ENCODE measurements at regions not wholly inside any gene's neighbourhood (a gene's known extent, or its start where the extent isn't known, plus 50 kb on each side); places are given as distances from the start of the nearest gene placed in this dataset.

- no peaks in the 10 kb centered on the region for H3K4me1 ChIP-seq (replicated peaks in 1 of 4; ENCODE audit: control insufficient read depth in 3 of 4, insufficient read depth in 4 of 4, low read length in 3 of 4)
- no peak overlapping the region for H4K91ac ChIP-seq (replicated peaks; ENCODE audit: insufficient read length, low read length)
- CTCF ChIA-PET (ENCODE audit: partially characterized antibody): interaction anchor here (0.7 kb wide), 1 partner anchor 1541 kb away, joined by 3 read pairs; no protein-coding TSS in a partner anchor
- H3K79me1 ChIP-seq (ENCODE audit: low read depth, low read length): no peaks in the 10 kb centered on the region
- POLR2A ChIA-PET (ENCODE audit: partially characterized antibody): no interaction called here
- no peaks in the 10 kb centered on the region for H3K79me2 ChIP-seq (ENCODE audit: control insufficient read depth in 1 of 2, insufficient read depth in 2 of 2, low read length in 2 of 2)
- H2AFZ ChIP-seq (ENCODE audit: low read length): no peak overlapping the region
- no peak overlapping the region for H2BK12ac ChIP-seq (ENCODE audit: low read depth, low read length)
- no peak overlapping the region for H3K4me3 ChIP-seq (ENCODE audit: extremely low read depth in 1 of 4, insufficient read depth in 2 of 4, low read depth in 3 of 4, low read length in 4 of 4)
- H3K9me3 ChIP-seq (ENCODE audit: insufficient read depth in 2 of 2, low read depth in 1 of 2, low read length in 1 of 2): no peaks in the 10 kb centered on the region
- H3K36me3 ChIP-seq (ENCODE audit: control insufficient read depth in 2 of 4, insufficient read depth in 4 of 4, low read length in 3 of 4): no peaks in the 10 kb centered on the region
- no peak overlapping the region for H3K14ac ChIP-seq (ENCODE audit: insufficient read length)
- TF ChIP-seq E2F6 (IDR thresholded peaks at IDR 0.05) (no peak), TEAD4 (IDR thresholded peaks at IDR 0.05; ENCODE audit: low read depth, low read length) (no peak), ZNF274 (IDR thresholded peaks at IDR 0.05; ENCODE audit: borderline replicate concordance, extremely low read depth, low read length) (no peak), NRF1 (IDR thresholded peaks at IDR 0.05; ENCODE audit: low read depth, low read length) (no peak)
- no peak overlapping the region for H2BK15ac ChIP-seq (ENCODE audit: low read length)
- WGBS, 2 experiments (ENCODE audit: extremely low coverage in 1 of 2, insufficient coverage in 1 of 2, insufficient read length in 1 of 2, insufficient replicate concordance in 2 of 2, low coverage in 1 of 2, low lambda C conversion rate in 2 of 2, missing lambda C conversion rate in 1 of 2): 88% methylated on average over 1 of the region's 1 CpG; no CpG with 5 or more reads in 1 of the 2 experiments
- no peak for DNase-seq (ENCODE audit: low read depth in 1 of 2, low spot score in 2 of 2)
- H4K20me1 ChIP-seq (replicated peaks in 1 of 2; ENCODE audit: control insufficient read depth in 1 of 2, insufficient read depth in 2 of 2, low read length in 2 of 2): no peaks in the 10 kb centered on the region
- no peak overlapping the region for H4K8ac ChIP-seq (ENCODE audit: extremely low read depth, insufficient read depth, low read length)
- no peak overlapping the region for H2AK5ac ChIP-seq (ENCODE audit: low read depth, low read length)
- H3K27ac ChIP-seq (ENCODE audit: low read depth, low read length): no peak overlapping the region
- FAIRE-seq: no peak
- H4K5ac ChIP-seq (ENCODE audit: insufficient read length, low read depth, low read length): no peak overlapping the region
- no peak overlapping the region for H3K56ac ChIP-seq (replicated peaks; ENCODE audit: insufficient read length, low read depth, low read length)
- H3K27me3 ChIP-seq (replicated peaks in 1 of 4; ENCODE audit: control insufficient read depth in 3 of 4, extremely low read depth in 1 of 4, insufficient read depth in 3 of 4, low read length in 3 of 4): no peaks in the 10 kb centered on the region
- H2BK120ac ChIP-seq (replicated peaks; ENCODE audit: low read depth, low read length): no peak overlapping the region
- no peak overlapping the region for H2BK5ac ChIP-seq (ENCODE audit: low read depth, low read length)
- H3K9ac ChIP-seq (replicated peaks in 1 of 4; ENCODE audit: extremely low read depth in 1 of 4, low read depth in 3 of 4, low read length in 3 of 4): peak overlapping the region in 1 of 4 experiments; percentile 34; a peak in 1 of 7 replicates
- no peaks in the 10 kb centered on the region for H3K23me2 ChIP-seq (ENCODE audit: low read depth, low read length)
- no peak overlapping the region for H3K4me2 ChIP-seq (ENCODE audit: insufficient read depth in 1 of 2, low read depth in 2 of 2, low read length in 2 of 2)
- H2BK20ac ChIP-seq (ENCODE audit: low read length): no peak overlapping the region
- no peak overlapping the region for H3K23ac ChIP-seq (ENCODE audit: insufficient read length)
- H3K4ac ChIP-seq (replicated peaks; ENCODE audit: insufficient read length, low read depth, low read length): no peak overlapping the region
- no peak overlapping the region for H3K18ac ChIP-seq (ENCODE audit: extremely low read depth, low read length)
Observed at GRCh38 chr4:111572470-111572869, 572.8 kb upstream of the FAM241A start.
